Stomach (tissue), 4 donors: ENCODE measurements at regions not wholly inside any gene's neighbourhood (a gene's known extent, or its start where the extent isn't known, plus 50 kb on each side); places are given as distances from the start of the nearest gene placed in this dataset.

ENCODE experiments used
- CTCF ChIP-seq, 7 experiments: fragments of 450-650 bp in 4 of 7; fragments of 200-600 bp in 3 of 7; sonication (generic) in 3 of 7; IDR thresholded peaks; one replicate each; pipeline ENCODE4 v1.5.1; 2016 to 2019; ENCODE audit warnings: antibody characterized with exemption in 7 of 7, control low read depth in 2 of 7, mild to moderate bottlenecking in 1 of 7
- POLR2A ChIP-seq, 4 donors: fragments of 450-650 bp; IDR thresholded peaks; one replicate each; pipeline ENCODE4 v1.6.1; 2016; ENCODE audit warnings: antibody characterized with exemption in 4 of 4, control low read depth in 2 of 4, mild to moderate bottlenecking in 1 of 4, moderate library complexity in 1 of 4

DNA sequence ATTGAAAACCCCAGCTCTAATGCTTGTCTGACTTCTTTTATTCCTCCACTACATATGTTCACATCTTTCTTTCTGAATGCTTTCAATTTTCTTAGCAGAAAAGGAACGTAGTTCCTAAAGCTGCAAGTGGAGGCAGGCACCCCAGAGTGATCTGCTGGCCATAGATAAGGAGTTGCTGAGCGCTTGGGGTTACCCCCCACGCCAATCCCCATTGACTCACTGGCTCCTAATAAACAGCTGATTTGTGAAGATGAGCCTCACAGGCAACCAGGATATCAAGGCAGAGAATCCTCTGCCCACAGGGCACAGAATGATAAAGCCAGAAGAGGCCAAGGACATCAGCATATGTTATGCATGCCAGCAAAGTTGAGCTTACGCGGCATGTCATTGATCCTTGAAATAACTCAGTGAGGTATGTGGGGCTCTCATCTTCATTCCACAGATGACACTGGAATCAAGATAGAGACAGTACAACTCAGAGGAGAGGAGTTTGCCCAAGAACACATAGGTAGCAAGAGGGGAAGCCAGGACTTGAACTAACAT, 129.1 kb upstream of the PTPRT start:
- no peak for TF ChIP-seq CTCF (IDR thresholded peaks at IDR 0.05)
- no peak for TF ChIP-seq POLR2A (IDR thresholded peaks at IDR 0.05)
